SKM-1 (cell line): ENCODE measurements at regions not wholly inside any gene's neighbourhood (a gene's known extent, or its start where the extent isn't known, plus 50 kb on each side); places are given as distances from the start of the nearest gene placed in this dataset.

Experiments used
- DNase-seq: peaks from one replicate; lab custom pipeline; 2025; ENCODE audit not compliant: unreplicated experiment; lab: John Stamatoyannopoulos, UW

DNA sequence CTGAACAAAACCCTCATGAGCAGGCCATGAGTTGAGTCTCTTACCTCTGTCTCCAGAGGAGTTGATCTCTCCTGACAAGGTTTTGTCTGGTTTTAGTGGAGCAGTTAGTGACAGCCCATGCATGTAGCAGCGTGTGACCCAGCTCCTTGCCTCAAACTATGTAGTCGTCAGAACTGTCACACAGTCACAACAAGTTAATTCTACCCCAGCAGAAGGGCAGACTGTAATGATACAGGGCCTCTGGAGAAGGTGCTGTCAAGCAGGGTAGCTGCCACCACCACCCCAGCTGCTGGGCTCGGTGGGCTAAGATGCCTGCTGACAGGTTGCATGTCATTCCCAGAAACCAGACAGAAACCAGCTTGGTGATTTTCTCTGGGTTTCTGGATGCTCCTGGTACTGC is 194.5 kb downstream of the PSAT1 start:
- DNase-seq = no peak

DNA sequence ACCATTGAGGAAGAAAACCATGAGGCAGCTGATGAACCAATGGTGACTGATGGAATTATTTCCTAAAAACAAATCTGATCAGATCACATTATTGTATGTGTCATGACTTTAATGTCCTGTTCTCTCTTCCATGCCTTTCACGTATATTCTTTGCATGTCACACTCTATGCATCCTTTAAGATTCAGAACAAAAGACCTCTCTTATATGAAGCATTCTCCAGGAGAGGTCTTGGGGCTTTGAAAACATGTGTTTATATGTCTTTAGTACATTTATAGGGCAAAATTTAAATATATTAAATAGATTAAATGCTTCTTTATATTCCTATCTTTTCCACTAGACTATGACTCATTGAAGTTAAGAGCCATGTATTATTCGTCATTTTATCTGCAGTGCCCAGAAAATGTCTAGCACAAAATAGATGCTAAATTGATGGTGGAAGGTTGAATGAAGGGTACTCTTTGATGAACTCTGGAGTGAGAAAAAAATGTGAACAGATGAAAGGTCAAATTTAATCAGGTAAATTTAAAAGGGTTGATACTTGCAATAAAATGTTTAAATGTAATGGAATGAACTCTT is 196.3 kb downstream of the PSAT1 start:
- no peak for DNase-seq

DNA sequence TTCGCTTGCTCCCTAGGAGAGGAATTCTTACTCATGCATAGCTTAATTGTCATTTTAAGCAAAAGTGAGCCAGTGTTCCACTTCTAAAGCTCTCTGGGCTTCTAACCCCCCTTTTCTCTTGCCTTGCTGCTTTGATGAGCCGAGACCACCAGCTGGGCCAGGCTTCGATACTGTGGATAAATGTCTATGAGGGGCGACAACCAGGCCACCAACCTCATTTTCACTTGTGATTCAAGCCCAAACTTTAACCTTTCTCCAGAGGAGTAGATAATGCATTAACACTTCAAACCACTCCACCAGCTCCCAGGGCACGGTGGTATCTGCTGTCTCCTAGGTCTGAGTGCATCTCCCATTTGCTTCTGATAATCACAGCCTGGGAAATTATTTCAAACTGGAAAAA is 205.6 kb downstream of the PSAT1 start:
- DNase-seq = no peak

DNA sequence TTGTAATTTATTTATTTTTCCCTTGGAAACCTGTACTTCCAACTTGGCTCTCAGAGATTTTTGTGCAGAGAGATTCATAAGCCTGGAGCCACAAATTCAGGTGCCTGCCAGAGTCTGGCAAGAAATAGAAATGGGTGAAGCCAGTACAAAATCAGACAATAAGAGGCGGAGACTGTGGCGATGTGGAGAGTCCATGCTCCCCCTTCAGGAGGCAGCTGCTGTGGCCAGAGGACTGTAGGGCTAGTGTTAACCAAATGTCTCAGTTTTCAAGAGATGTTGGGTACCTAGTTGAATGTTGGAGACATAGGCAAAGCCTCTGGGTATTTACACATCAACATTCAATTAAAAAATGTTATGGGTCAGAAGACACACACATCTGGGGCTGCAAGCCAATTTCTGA is 208.6 kb downstream of the PSAT1 start:
- no peak for DNase-seq

DNA sequence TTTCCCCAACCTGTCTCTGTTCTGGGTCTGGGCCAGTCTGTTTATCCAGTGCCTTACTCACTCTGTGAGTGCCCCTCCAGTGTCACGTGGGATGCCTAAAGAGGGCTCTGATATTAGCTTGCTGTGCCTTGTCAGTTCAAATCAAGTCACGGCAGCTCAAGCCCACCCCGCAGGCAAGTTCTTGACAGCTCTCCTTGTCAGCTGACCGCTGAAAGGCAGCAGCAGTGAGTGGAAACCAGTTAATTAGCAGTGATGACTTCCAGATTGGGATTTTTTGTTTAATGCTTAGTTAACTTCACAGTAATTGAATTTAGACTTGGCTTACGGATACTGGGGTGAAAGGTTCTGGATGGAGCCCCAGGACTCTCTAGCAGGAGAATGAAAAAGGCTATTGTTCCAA is 210.1 kb downstream of the PSAT1 start:
- no peak for DNase-seq

- no peak for DNase-seq
Observed at GRCh38 chr9:78510035-78510434, 213.1 kb downstream of the PSAT1 start.

DNA sequence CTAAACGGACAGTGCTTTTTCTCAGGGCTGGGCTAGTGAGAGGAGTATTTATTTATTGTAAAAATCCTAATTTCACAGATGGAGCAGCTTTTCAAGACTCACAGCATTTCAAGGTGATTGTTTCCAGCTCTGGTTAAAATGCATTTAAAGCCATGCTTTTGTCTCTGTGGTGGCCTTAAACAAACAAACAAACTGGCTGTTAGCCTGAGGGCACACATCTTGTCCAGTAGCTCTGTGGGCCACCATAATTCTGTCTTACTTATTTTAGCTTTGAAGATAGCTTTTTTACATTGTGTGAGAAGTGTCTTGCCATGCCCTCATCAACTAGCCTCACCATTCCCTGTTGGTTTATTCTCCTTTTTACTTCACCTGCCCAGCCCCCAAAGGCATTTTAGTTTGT is 218.2 kb downstream of the PSAT1 start:
- DNase-seq = no peak

DNA sequence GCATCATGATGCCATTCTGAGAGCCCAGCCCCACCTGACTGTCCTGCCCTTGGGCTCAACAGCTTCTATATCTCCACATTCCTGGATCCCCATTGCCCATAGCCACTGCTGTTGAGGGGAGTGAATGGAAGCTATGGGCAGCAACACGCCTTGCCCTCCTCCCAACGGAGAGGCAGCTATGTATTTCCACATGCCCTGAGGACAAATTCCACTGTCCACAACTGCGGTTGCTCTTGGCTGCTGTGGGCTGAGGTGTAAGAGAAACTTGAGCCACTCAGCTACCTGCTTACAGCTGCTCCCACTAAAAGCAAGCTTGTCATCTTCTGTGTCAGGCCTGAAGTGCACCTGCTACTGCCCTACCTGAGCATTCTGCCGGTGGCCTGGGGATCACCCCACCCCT is 222.9 kb downstream of the PSAT1 start:
- no peak for DNase-seq

DNA sequence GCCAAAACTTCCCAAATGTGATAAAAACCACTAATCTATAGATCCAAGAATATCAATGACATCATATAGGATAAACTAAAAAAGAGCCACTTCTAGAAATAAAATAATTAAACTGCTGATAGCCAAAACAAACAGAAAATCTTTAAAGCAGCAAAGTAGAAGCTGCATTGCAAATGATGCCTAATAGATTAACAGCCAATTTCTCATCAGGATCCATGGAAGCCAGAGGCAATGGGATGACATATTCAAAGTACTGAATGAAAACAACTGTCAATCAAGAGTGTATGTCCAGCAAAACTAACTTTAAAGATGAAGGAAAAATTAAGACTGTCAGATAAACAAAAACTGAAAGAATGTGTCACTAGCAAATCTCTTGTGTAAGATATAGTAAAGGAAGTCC is 224.8 kb downstream of the PSAT1 start:
- DNase-seq = no peak

DNA sequence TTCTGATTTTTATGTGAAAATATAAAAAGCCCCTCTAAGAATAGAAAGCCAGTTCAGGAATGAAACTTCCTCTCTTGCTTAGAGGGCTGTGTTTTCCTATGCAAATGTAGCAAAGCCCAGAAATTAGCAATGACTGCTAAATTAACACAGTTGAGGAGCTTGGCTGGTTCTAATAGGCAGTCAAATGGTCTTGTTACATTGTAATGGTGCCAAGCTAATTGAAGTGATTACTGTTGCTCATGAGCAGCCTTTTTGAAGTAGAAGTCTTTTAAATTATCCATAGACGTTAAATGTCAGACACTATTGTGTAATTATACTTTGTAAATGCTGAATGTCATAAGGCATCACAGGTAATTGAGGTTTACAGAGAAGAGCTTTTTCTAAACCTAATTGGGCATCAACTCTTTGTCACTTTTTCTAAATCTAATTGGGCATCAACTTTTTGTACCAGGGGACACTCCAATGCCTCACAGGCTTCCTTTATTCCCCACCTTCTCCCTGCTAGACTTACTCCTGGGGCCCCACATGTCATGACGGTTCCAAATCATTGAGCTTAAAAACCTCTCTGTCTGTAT is 229.1 kb downstream of the PSAT1 start:
- DNase-seq = no peak

GRCh38 chr9:78533500-78533899 is 236.6 kb downstream of the PSAT1 start:
- no peak for DNase-seq

- no peak for DNase-seq
Observed at GRCh38 chr9:78539188-78539587, 242.3 kb downstream of the PSAT1 start.

DNA sequence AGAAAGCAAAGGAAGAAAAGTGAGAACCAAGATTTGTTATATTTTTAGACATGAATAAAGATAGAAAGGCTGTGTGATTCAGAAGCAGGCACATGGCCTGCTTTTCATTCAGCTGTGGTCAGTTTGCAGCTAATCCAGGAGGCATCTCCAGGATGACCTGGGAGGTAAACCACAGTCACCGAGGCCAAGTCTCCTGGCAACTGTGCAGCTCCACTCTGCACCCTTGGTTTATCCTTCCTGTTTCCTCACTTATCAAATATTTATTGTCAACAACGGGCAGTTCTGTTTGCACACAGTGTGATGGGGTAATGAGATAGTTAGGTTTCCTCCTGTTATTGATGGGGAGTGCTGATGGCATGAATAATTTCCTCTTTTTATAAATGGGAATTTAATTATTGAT is 243.0 kb downstream of the PSAT1 start:
- DNase-seq = no peak

- no peak for DNase-seq
Observed at GRCh38 chr9:78541868-78542443, 245.0 kb downstream of the PSAT1 start.

GRCh38 chr9:78542491-78543181 is 245.7 kb downstream of the PSAT1 start:
- DNase-seq = no peak

DNA sequence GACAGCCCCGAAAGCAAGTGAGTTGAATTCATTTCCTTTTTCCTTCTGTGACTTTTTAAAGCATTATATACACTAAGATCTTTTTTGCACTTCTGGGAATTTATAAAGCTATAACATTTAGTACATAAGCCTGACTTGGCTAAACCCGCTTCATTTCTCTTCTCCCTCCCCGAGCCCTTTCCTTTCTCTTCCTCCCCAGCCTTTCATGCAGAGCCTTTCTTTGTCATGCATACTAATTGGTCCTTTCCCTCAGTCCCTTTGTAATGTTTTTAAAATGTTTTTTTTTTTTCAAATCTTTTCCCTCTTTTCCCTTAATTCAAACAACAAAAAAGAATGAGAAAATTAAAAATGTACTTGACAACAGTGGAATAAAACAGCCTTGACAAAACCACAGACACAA is 246.4 kb downstream of the PSAT1 start:
- DNase-seq = no peak

- DNase-seq = no peak
Observed at GRCh38 chr9:78544230-78544629, 247.3 kb downstream of the PSAT1 start.

DNA sequence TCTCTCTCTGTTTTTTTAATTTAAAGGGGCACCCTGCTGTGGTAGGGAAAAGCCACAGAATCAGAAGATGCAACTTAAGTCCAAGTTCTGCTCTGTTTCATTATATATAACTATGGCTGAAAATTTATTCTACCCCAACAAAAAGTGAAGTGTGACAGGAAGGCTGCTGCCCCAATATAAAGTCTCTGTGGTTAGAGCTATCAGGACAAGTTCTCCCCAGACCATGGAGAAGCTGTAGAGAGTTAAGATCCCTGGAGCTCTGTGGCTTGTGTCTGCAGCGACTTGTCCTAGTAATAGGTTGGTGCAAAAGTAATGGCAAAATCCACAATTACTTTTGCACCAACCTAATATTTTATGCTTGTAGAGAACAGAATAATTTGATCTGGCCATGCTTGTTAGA is 250.9 kb downstream of the PSAT1 start:
- DNase-seq = no peak

DNA sequence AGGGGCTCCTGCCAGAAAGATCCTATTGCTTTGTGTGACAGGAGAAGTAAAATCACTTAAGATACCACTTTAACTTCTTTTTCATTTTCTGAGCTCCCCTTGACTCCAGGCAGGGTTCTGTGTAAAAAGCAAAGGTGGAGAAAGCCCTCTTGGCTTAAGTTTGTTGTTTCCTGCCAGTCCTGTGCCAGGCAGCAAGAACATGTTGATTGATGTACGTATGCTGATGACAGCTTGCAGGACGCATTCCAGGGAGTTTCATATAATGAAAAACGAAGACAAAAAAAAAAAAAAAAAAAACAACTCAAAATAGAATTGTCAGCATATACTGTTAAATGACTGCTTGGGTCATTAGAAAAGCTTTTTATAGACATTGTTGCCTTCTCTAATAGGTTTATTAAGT is 251.7 kb downstream of the PSAT1 start:
- no peak for DNase-seq

- no peak for DNase-seq
Observed at GRCh38 chr9:78549711-78550110, 252.8 kb downstream of the PSAT1 start.

- DNase-seq = no peak
Observed at GRCh38 chr9:78552802-78553201, 255.9 kb downstream of the PSAT1 start.

DNA sequence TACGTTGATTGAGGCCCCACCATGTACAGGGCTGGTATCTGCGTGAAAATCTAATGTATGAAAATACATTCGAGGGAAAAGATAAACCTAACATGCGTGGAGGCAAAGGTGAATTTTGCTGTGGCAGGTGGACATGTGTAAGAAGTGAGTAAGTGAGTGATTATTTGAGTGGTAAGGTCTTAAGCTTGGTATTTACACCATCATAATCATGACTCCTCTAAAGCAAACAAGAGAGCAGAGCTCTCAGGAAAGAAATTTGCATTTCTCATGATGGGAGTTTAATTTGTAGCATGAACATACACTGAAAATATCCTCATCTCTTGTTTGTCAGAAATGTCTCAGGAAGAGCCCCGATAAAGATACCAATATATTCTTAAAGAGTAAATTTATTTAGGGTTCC is 260.6 kb downstream of the PSAT1 start:
- no peak for DNase-seq
